IgD-negative memory B cell (primary cell): ENCODE measurements at regions not wholly inside any gene's neighbourhood (a gene's known extent, or its start where the extent isn't known, plus 50 kb on each side); places are given as distances from the start of the nearest gene placed in this dataset.

Source experiments
- H3K27ac Mint-ChIP-seq, 3 donors: one replicate each; pipeline ENCODE4 v1.8.0; 2020 to 2022; ENCODE audit warnings: mild to moderate bottlenecking in 3 of 3, mixed read lengths in 3 of 3, moderate library complexity in 1 of 3
- H3K27me3 Mint-ChIP-seq: one replicate; pipeline ENCODE4 v1.8.0; 2021; ENCODE audit warnings: mixed read lengths
- H3K36me3 Mint-ChIP-seq: one replicate; pipeline ENCODE4 v1.8.0; 2020; ENCODE audit warnings: mild to moderate bottlenecking, mixed read lengths
- H3K4me1 Mint-ChIP-seq, 3 donors: one replicate each; pipeline ENCODE4 v1.8.0; 2020 to 2022; ENCODE audit warnings: mixed read lengths in 3 of 3, mild to moderate bottlenecking in 1 of 3
- H3K4me3 Mint-ChIP-seq, 4 donors: one replicate each; pipeline ENCODE4 v1.8.0; 2020 to 2022; ENCODE audit warnings: mild to moderate bottlenecking in 4 of 4, mixed read lengths in 4 of 4, moderate library complexity in 3 of 4
- H3K9me3 Mint-ChIP-seq, 3 donors: one replicate each; pipeline ENCODE4 v1.8.0; 2020 to 2021; ENCODE audit warnings: mixed read lengths in 3 of 3, mild to moderate bottlenecking in 1 of 3

DNA sequence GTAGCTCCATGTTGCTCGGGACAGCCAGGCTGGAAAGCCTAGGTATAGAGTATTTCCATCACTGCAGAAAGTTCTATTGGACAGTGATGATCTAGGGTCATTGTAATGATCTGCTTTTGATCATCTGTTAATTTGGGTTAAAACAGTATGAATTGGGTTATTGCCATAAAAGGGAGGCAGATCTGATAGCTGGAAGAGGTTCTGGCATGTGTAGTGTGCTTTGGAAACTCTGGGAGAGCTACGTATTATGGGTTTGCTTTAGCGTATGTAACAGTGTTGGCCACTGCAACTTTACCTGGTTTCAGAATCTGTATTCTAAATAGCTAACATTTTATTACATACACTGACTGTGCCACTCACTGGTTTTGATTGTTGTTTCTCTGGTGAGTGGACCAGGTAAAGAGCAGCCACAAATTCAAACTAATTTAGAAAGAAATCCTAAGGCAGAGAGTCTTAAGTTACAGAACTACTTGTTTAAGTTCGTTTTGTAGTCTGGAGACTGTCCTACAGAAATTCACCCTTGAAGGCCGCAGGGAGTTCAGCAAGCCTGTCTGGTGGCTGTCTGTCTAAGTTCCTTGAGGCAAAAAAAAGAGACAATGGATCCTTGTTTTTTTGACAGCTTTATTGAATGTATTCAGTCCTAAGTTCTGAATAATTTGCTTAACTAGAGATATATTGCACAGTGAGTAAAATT, 300.3 kb downstream of the PRL start:
- H3K27ac Mint-ChIP-seq: no peak overlapping the region
- H3K36me3 Mint-ChIP-seq: no peaks in the 10 kb centered on the region
- H3K27me3 Mint-ChIP-seq: no peaks in the 10 kb centered on the region
- no peak overlapping the region for H3K4me3 Mint-ChIP-seq
- H3K4me1 Mint-ChIP-seq: no peaks in the 10 kb centered on the region
- no peaks in the 10 kb centered on the region for H3K9me3 Mint-ChIP-seq

DNA sequence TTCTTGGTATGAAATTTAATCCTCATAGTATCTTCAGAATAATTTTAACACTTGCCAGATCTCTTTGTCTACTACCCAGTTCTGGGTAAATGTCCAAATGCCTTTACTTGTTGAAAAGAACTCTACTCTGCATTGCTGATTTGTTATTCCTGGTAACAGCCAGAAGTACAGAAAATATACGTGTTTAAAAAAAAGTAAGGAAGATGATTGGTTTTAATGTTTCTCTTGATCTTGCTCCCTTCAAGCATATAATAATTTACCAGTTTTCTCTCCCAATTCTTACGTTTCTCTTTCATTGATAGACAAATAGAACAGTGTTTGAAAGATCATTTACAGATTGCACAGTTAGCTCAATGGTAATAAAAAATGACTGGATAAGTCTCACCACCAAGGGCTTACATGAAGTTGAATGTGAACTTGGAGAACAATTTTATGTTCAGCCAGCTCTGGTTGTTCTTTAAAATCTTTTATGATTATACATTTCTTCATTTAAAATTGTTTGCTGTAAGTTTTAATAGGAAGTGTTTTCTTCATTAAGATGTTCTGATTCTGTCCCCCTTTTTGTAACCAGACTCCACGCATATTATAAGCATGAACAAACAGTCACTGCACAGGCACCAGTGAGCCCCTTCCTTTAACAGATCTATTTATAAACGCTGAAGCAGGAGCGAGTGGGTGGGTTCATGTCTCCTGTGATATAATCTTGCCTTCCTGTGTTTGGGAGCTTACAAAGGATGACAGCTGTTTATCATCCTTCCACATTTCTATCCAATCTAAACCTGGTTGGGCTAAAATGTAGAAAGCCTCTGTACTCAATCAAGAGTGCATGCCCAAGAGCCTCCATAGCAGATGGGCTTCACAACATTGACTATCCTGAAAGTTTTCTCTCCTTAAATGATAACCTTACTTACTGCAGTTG, 299.5 kb downstream of the PRL start:
- Mint-ChIP-seq H3K27me3 (no peaks in the 10 kb centered on the region), H3K4me3 (no peak overlapping the region), H3K9me3 (no peaks in the 10 kb centered on the region), H3K36me3 (no peaks in the 10 kb centered on the region), H3K4me1 (no peaks in the 10 kb centered on the region), H3K27ac (no peak overlapping the region)

DNA sequence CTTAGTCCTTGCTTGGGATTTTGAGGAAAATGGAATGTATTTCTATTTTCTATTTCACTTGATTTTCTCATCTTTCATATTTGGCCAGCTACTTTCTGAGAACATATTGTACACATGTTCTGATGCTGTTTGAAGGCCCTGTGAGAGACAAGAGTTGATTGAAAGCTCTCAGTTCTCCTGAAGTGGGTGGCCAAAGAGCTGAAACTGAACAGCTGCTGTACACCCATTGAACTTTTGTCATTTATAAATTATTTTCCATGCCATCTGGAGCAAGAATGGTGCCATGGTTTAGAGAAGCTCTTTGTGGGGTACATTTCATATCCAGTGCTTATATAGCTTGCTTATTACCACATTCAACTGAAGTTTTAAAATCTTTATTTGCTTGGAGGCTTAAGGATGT, 298.3 kb downstream of the PRL start:
- Mint-ChIP-seq H3K36me3 (no peaks in the 10 kb centered on the region), H3K27me3 (no peaks in the 10 kb centered on the region), H3K4me3 (no peak overlapping the region), H3K9me3 (no peaks in the 10 kb centered on the region), H3K27ac (no peak overlapping the region), H3K4me1 (no peaks in the 10 kb centered on the region)

DNA sequence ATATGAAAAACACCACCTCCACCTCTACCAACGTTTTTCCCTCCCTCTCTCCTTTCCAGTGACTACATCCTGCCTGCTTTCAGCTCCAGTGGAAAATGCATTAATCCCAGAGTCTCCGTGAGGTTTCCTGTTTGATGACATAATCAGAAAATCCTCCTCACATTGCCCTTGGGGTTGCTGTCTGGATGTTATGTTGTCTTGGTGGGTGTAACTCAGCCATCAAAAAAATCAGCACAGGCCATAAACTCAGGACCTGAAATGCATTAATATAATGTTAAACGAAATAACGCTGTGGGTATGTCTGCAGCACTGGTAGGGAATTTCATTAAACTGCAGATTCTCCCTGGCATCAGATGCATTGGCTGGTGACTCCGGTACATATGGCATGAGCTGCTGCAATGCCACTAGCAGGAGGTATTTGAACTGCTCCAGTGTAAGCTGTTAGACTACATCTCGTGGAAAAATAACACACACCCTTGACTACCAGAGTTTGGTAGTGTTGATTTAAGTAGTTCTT, 297.8 kb downstream of the PRL start:
- Mint-ChIP-seq H3K4me1 (no peaks in the 10 kb centered on the region), H3K36me3 (no peaks in the 10 kb centered on the region), H3K27ac (no peak overlapping the region), H3K4me3 (no peak overlapping the region), H3K27me3 (no peaks in the 10 kb centered on the region), H3K9me3 (no peaks in the 10 kb centered on the region)

DNA sequence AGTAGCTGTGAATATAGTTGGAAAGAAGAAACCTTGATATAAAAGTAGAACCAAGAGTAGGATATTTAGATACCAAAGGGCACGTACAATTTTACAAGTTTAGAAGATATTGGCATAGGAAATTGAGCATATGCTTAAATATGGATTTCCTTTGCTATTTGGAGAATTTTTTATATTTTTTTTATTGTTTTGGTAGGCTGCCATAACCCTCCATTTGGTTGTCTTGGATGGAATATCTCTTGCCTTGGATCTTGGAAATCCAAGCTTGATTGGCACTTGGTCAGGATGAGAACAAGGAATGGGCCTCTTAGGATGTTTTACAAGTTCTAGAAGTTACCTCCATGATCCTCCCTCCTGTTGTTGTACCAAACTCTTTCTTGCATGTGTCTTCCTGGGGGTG, 297.1 kb downstream of the PRL start:
- Mint-ChIP-seq H3K27me3 (no peaks in the 10 kb centered on the region), H3K27ac (no peak overlapping the region), H3K4me1 (no peaks in the 10 kb centered on the region), H3K36me3 (no peaks in the 10 kb centered on the region), H3K9me3 (peaks cover 0 to 1% (median 0%) of the 10 kb centered on the region in 3 donors), H3K4me3 (no peak overlapping the region)

DNA sequence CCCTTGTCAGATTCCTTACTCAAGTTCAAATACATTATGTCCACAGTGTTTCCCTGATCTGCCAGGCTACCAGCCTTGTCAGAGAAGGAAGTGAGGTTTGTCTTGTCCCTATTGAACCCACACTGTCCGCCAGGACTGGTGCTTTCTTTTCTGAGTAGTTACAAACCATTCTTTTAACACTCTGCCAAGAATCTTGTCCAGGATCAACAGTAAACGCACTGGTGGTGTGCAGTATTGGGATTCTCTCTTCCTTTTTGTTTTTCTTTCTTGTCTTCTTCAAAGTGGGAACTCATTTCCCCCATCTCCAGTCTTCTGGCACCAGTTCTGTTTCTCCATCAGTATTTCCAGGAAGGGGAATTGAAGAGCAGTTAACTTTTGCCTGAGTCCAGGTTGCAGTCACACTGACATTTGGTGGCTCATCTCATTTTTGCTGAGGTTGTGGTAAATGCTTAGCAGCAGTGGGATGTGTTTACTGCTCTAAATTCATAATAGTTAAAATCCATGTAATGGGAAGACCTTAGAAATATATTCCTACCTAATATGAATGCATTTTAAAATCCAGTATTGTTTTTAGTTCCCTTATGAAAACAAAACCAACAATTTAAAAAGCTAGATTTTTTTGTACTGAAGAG, 295.3 kb downstream of the PRL start:
- H3K36me3 Mint-ChIP-seq: no peaks in the 10 kb centered on the region
- no peaks in the 10 kb centered on the region for H3K27me3 Mint-ChIP-seq
- H3K4me3 Mint-ChIP-seq: no peak overlapping the region
- peaks cover 0 to 1% (median 0%) of the 10 kb centered on the region in 3 donors for H3K9me3 Mint-ChIP-seq
- H3K27ac Mint-ChIP-seq: no peak overlapping the region
- no peaks in the 10 kb centered on the region for H3K4me1 Mint-ChIP-seq

DNA sequence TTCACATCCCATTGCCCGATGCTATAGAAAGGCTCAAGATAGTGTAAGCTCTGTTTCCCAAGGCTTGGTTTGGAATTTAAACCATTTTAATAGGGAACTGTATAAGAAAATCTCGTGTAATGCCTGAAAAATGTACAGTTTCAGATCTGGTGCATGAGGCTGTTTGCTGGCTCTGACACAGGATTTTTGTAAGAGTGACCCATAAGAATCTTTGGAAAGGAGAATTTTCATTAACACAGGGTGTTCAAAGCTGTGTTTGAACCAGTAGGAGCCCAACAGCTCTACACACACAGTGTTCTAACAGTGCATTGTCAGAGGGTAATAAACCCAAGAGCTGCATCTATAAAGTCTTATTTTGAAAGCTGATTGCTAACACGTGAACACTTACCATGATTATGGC, 293.5 kb downstream of the PRL start:
- H3K27me3 Mint-ChIP-seq: peaks cover 5% of the 10 kb centered on the region
- no peak overlapping the region for H3K4me3 Mint-ChIP-seq
- no peaks in the 10 kb centered on the region for H3K4me1 Mint-ChIP-seq
- no peak overlapping the region for H3K27ac Mint-ChIP-seq
- peaks cover 0 to 1% (median 0%) of the 10 kb centered on the region in 3 donors for H3K9me3 Mint-ChIP-seq
- H3K36me3 Mint-ChIP-seq: no peaks in the 10 kb centered on the region

DNA sequence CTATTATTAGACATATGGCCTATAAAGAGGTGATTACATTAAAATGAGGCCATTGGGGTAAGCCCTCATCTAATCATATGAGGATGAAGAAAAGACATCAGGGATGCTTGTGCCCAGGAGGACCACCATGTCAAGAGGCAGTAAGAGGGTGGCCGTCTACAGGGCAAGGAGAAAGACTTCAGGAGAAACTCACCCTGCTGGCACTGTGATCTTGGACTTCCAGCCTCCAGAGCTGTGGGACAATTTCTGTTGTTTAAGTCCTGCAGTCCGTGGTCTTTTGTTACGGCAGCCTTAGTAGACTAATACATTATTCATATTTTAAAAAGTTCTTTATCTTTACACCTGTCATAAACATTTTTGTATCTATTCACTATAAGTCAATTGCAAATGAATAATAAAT, 290.0 kb downstream of the PRL start:
- Mint-ChIP-seq H3K9me3 (peaks cover 0 to 1% (median 0%) of the 10 kb centered on the region in 3 donors), H3K27ac (no peak overlapping the region), H3K4me3 (no peak overlapping the region), H3K27me3 (peaks cover 6% of the 10 kb centered on the region), H3K36me3 (no peaks in the 10 kb centered on the region), H3K4me1 (no peaks in the 10 kb centered on the region)

DNA sequence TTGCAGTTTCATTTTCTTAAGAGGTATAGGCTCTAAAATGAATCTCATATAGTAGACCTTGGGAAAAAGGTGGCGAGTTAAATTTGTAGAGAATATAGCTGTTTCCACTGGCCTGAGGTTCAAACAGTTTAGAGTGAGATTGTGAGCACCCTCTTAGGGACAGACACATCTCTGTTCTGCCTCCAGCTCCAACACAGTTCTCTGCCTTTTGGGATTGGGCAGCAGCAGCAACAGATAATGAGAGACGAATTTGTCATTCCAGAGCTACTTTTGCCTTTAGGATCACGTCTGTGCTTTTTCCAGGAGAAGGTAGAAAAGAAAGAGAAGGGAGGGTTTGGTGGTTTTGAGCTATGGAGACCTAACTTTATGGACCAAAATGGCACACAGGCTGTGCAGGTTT, 289.4 kb downstream of the PRL start:
- Mint-ChIP-seq H3K36me3 (no peaks in the 10 kb centered on the region), H3K9me3 (peaks cover 0 to 1% (median 0%) of the 10 kb centered on the region in 3 donors), H3K4me3 (no peak overlapping the region), H3K27me3 (peaks cover 6% of the 10 kb centered on the region), H3K4me1 (no peaks in the 10 kb centered on the region), H3K27ac (no peak overlapping the region)

DNA sequence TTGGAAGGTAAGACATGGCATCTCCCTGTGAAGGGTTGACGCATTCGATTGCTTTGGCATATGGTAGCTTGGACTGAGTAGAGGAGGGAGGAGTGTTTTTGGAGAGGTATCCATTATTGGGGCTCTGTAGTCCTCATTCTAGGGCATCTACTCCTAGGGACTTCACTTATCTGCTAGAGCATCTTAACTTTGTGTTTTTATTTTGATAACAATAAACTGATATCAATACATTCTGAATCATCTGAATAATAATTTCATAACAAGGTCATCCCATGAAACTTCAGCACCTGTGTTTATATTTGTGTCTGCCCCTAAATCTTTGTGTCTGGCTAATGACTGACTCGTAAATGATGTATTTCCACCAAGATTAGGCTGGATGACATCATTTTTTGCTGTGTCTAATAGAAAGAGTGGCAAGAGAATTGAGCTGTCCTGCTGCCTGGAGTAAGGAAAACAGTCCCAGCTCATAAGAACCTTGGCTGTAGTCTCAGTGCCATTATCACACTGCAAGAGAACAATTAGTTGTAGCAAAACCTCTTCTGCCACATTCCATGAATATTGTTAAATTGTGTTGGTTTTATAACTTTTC, 288.5 kb downstream of the PRL start:
- Mint-ChIP-seq H3K27ac (no peak overlapping the region), H3K27me3 (peaks cover 6% of the 10 kb centered on the region), H3K4me1 (no peaks in the 10 kb centered on the region), H3K36me3 (no peaks in the 10 kb centered on the region), H3K4me3 (no peak overlapping the region), H3K9me3 (peaks cover 0 to 1% (median 0%) of the 10 kb centered on the region in 3 donors)

DNA sequence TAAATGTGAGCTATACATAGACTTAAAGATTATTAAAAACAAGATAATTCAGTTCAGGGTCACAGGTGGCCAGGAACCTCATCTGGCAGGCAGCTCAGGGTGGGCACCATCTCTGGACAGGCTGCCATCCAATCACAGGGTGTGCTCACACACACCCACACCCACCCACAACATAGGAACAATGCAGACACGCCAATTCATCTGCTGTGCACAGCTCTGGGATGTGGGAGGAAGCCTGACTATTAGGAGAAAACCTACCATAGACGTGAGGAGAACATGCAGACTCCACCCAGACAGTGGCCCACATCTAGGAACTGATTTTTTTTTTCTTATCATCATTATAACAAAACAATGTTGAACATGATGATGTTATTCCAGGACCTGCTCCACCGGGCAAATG, 286.7 kb downstream of the PRL start:
- Mint-ChIP-seq H3K36me3 (no peaks in the 10 kb centered on the region), H3K27me3 (peaks cover 6% of the 10 kb centered on the region), H3K27ac (no peak overlapping the region), H3K9me3 (peaks cover 0 to 3% (median 0%) of the 10 kb centered on the region in 3 donors), H3K4me1 (no peaks in the 10 kb centered on the region), H3K4me3 (no peak overlapping the region)

DNA sequence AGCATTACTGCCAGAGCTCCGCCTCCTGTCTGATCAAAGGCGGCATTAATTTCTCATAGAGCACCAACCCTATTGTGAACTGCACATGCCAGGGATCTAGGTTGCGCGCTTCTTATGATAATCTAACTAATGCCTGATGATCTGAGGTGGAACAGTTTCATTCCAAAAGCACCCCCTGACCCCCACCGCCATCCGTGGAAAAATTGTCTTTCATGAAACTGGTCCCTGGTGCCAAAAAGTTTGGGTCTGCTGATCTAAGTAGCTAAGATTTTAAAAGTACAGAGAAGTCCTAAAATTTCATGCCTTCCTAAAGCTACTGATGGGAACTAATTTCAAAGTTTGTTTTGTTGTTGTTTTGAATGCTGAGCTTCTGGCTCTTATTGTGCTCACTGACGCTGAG, 281.6 kb downstream of the PRL start:
- Mint-ChIP-seq H3K9me3 (peaks cover 0 to 3% (median 0%) of the 10 kb centered on the region in 3 donors), H3K36me3 (no peaks in the 10 kb centered on the region), H3K4me1 (no peaks in the 10 kb centered on the region), H3K27ac (no peak overlapping the region), H3K27me3 (no peaks in the 10 kb centered on the region), H3K4me3 (no peak overlapping the region)

DNA sequence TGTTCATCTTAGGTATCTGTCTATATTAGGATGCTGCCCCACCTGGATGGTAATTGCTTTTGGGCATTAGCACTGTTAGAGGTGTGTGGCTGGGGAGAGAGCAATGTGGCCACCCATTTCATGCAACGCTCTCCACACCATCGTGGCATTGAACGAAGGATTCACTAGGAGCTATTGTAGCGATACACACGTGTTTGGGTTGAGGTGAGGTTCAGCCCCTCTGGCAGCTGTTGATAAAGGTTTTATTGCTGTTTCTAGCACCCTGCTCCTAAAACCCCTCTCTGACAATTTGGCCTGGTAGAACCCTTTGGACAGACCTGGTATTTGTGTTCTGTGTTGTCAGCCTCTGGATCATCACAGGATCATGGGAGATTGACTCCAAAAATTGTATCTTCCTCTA, 280.9 kb downstream of the PRL start:
- H3K4me1 Mint-ChIP-seq: no peaks in the 10 kb centered on the region
- H3K27me3 Mint-ChIP-seq: no peaks in the 10 kb centered on the region
- H3K36me3 Mint-ChIP-seq: no peaks in the 10 kb centered on the region
- no peak overlapping the region for H3K27ac Mint-ChIP-seq
- H3K9me3 Mint-ChIP-seq: peaks cover 0 to 3% (median 0%) of the 10 kb centered on the region in 3 donors
- H3K4me3 Mint-ChIP-seq: no peak overlapping the region

DNA sequence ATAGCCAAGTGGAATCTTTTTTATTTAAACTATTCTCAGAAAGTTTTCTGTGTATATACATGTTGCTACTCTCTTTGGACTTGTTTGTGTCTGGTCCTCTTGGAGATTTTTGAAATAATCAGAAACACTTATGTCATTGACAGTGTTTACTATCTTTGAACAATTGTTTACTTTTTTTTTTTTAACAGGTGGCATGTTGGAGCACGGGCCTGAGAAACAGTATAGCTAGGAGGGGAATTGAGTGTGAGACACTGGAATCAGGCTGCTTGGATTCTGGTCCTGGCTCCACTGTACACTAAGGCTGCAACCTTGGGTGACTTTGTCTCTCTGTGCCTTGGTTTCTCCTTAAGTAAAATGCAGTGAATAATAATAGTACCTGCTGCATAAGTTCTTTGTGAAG, 279.6 kb downstream of the PRL start:
- peaks cover 2 to 4% (median 4%) of the 10 kb centered on the region in 3 donors for H3K9me3 Mint-ChIP-seq
- no peaks in the 10 kb centered on the region for H3K36me3 Mint-ChIP-seq
- H3K4me1 Mint-ChIP-seq: no peaks in the 10 kb centered on the region
- H3K27me3 Mint-ChIP-seq: no peaks in the 10 kb centered on the region
- no peak overlapping the region for H3K4me3 Mint-ChIP-seq
- H3K27ac Mint-ChIP-seq: no peak overlapping the region

DNA sequence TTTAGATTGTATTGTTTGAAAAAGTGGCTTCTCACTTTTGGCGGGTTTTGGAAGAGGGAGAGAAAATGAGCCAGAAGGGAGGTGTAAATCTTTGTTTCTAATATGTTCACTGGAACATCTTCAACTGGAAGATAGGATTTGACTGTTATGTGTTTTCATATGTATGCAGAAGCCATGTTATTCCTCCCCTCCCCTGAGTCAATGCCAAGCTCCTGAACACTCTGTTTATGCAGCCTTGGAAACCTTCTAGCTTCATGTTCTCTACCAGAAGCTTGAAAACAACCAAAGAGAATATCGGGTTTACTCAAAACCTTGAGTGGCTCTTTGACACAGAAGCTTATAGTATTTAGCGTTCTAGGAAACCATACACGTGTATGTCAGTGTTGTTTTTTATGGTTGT, 279.1 kb downstream of the PRL start:
- H3K9me3 Mint-ChIP-seq: peaks cover 2 to 6% (median 4%) of the 10 kb centered on the region in 3 donors
- H3K36me3 Mint-ChIP-seq: no peaks in the 10 kb centered on the region
- H3K27me3 Mint-ChIP-seq: no peaks in the 10 kb centered on the region
- H3K4me1 Mint-ChIP-seq: no peaks in the 10 kb centered on the region
- H3K4me3 Mint-ChIP-seq: no peak overlapping the region
- no peak overlapping the region for H3K27ac Mint-ChIP-seq
